Mammary epithelial cell (primary cell): ENCODE measurements at regions not wholly inside any gene's neighbourhood (a gene's known extent, or its start where the extent isn't known, plus 50 kb on each side); places are given as distances from the start of the nearest gene placed in this dataset.

Experiments used
- EZH2 ChIP-seq: IDR thresholded peaks from 2 replicates; pipeline ENCODE4 v1.6.1; 2012; ENCODE audit warnings: low read length, inconsistent platforms, borderline replicate concordance
- TF ChIP-seq, protein P1 (sequence below), 2 donors: IDR thresholded peaks in 1 of 2; conservative IDR thresholded peaks in 1 of 2; 2 replicates each; pipeline ENCODE4 v1.5.1; 2011 to 2012; ENCODE audit warnings: inconsistent platforms in 2 of 2, low read length in 2 of 2, mild to moderate bottlenecking in 2 of 2, control low read depth in 1 of 2, low read depth in 1 of 2; ENCODE audit not compliant: insufficient read depth in 1 of 2; ENCODE audit errors: extremely low read depth in 1 of 2

DNA sequence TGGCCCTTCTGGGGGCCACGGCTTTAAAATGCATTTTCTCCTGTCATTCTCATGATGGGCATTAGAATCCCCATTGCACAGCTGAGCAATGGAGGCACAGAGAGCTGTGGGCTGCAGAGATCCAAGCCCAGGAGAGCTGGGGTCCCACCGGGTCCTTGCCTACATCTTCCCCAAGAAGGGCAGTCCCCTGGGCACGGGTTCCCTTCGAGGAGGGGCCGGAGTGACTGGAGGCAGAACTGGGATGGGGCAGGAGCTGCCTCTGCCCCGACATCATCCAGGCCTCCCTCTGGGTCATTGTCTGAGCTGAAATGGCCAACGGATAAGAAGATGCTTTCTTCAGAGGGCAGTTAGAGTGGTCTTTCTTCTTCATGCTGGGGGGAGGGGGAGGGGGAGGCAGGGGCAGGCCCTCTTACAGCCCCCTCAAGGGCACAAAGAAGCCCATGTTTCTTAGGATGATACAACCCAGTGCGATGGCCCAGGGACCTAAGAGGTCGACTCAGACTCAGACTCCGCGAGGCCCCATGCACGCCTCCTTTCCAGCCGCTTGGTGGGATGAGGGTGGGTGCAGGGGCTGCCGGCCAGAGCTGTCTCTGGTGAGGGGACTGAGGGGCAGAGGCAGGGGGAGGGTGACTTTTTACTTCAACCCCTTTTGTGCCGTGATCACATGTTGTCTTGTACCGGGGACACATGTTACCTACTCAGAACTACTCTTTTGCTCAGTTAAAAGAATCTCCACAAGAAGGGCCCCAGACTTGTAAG, 112.4 kb upstream of the IRX2 start:
- TF ChIP-seq, protein P1, sequence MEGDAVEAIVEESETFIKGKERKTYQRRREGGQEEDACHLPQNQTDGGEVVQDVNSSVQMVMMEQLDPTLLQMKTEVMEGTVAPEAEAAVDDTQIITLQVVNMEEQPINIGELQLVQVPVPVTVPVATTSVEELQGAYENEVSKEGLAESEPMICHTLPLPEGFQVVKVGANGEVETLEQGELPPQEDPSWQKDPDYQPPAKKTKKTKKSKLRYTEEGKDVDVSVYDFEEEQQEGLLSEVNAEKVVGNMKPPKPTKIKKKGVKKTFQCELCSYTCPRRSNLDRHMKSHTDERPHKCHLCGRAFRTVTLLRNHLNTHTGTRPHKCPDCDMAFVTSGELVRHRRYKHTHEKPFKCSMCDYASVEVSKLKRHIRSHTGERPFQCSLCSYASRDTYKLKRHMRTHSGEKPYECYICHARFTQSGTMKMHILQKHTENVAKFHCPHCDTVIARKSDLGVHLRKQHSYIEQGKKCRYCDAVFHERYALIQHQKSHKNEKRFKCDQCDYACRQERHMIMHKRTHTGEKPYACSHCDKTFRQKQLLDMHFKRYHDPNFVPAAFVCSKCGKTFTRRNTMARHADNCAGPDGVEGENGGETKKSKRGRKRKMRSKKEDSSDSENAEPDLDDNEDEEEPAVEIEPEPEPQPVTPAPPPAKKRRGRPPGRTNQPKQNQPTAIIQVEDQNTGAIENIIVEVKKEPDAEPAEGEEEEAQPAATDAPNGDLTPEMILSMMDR (conservative IDR thresholded peaks at IDR 0.05 in 1 of 2, IDR thresholded peaks at IDR 0.05 in 1 of 2; ENCODE audit: extremely low read depth in 1 of 2, insufficient read depth in 1 of 2, low read depth in 1 of 2, low read length in 2 of 2), result no peak
- TF ChIP-seq EZH2, result no peak
